ENCODE measurements at regions not wholly inside any gene's neighbourhood (a gene's known extent, or its start where the extent isn't known, plus 50 kb on each side); places are given as distances from the start of the nearest gene placed in this dataset.
A peak's percentile ranks its signal among the peaks of the same experiment; 100 is the strongest.

DNA sequence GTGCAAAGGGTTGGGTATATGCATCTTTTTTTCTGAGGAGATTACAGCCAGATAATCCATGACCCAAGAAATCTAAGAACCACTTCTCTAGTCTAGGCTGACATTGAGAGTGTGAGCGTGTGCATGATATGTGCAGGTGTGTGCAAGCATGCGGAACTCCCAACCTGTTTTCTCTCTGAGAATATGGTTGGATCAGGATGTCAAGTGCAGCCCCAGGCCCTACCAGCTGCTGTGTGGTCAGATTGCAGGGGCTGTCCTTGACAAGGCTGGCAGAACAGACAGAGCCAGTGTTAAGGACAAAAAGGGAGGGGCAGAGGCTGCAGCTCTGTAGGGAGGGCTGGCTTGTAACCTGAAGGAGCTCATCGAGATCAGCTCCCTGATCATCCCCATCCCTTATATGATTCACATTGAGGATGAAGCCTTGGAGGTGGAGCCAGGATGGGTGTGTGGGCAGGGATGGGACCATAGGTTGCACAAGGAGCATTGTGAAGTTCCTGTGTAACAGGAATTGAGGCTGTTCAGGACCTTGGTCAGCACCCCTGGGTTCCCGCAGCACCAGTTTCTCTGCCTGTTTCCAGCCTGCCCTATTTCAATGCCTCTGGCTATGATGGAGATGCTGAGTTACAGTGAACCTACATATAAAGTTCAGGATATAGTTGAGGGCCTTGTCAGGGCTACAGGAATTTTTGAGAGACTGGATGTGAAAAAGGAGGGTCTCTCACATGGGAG, 52.6 kb upstream of the ARAP3 start:
- TF ChIP-seq, protein P1, sequence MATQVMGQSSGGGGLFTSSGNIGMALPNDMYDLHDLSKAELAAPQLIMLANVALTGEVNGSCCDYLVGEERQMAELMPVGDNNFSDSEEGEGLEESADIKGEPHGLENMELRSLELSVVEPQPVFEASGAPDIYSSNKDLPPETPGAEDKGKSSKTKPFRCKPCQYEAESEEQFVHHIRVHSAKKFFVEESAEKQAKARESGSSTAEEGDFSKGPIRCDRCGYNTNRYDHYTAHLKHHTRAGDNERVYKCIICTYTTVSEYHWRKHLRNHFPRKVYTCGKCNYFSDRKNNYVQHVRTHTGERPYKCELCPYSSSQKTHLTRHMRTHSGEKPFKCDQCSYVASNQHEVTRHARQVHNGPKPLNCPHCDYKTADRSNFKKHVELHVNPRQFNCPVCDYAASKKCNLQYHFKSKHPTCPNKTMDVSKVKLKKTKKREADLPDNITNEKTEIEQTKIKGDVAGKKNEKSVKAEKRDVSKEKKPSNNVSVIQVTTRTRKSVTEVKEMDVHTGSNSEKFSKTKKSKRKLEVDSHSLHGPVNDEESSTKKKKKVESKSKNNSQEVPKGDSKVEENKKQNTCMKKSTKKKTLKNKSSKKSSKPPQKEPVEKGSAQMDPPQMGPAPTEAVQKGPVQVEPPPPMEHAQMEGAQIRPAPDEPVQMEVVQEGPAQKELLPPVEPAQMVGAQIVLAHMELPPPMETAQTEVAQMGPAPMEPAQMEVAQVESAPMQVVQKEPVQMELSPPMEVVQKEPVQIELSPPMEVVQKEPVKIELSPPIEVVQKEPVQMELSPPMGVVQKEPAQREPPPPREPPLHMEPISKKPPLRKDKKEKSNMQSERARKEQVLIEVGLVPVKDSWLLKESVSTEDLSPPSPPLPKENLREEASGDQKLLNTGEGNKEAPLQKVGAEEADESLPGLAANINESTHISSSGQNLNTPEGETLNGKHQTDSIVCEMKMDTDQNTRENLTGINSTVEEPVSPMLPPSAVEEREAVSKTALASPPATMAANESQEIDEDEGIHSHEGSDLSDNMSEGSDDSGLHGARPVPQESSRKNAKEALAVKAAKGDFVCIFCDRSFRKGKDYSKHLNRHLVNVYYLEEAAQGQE (IDR thresholded peaks at IDR 0.05; ENCODE audit: unreplicated experiment) = peak; percentile 97
- TF ChIP-seq, protein P2, sequence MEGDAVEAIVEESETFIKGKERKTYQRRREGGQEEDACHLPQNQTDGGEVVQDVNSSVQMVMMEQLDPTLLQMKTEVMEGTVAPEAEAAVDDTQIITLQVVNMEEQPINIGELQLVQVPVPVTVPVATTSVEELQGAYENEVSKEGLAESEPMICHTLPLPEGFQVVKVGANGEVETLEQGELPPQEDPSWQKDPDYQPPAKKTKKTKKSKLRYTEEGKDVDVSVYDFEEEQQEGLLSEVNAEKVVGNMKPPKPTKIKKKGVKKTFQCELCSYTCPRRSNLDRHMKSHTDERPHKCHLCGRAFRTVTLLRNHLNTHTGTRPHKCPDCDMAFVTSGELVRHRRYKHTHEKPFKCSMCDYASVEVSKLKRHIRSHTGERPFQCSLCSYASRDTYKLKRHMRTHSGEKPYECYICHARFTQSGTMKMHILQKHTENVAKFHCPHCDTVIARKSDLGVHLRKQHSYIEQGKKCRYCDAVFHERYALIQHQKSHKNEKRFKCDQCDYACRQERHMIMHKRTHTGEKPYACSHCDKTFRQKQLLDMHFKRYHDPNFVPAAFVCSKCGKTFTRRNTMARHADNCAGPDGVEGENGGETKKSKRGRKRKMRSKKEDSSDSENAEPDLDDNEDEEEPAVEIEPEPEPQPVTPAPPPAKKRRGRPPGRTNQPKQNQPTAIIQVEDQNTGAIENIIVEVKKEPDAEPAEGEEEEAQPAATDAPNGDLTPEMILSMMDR (conservative IDR thresholded peaks at IDR 0.05; ENCODE audit: low read depth in 2 of 2) = no peak
- TF ChIP-seq EZH2 (IDR thresholded peaks at IDR 0.05; ENCODE audit: low read depth, unreplicated experiment) (no peak), CREB1 (CRISPR knock-in tag; IDR thresholded peaks at IDR 0.05; ENCODE audit: low read depth) (no peak), POLR2AphosphoS5 (IDR thresholded peaks at IDR 0.05; ENCODE audit: low read depth) (no peak), JUNB (IDR thresholded peaks at IDR 0.05; ENCODE audit: unreplicated experiment) (no peak), STAT1 (IDR thresholded peaks at IDR 0.05; ENCODE audit: unreplicated experiment) (no peak), EZH2phosphoT487 (IDR thresholded peaks at IDR 0.05; ENCODE audit: unreplicated experiment) (no peak), ZNF331 (CRISPR knock-in tag; IDR thresholded peaks at IDR 0.05; ENCODE audit: low read depth) (no peak), ZNF114 (CRISPR knock-in tag; IDR thresholded peaks at IDR 0.05) (no peak), NANOG (IDR thresholded peaks at IDR 0.05; ENCODE audit: borderline replicate concordance) (no peak)
- TF ChIP-seq, protein P3, sequence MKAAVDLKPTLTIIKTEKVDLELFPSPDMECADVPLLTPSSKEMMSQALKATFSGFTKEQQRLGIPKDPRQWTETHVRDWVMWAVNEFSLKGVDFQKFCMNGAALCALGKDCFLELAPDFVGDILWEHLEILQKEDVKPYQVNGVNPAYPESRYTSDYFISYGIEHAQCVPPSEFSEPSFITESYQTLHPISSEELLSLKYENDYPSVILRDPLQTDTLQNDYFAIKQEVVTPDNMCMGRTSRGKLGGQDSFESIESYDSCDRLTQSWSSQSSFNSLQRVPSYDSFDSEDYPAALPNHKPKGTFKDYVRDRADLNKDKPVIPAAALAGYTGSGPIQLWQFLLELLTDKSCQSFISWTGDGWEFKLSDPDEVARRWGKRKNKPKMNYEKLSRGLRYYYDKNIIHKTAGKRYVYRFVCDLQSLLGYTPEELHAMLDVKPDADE (IDR thresholded peaks at IDR 0.05) = no peak
- TF ChIP-seq, protein P4, sequence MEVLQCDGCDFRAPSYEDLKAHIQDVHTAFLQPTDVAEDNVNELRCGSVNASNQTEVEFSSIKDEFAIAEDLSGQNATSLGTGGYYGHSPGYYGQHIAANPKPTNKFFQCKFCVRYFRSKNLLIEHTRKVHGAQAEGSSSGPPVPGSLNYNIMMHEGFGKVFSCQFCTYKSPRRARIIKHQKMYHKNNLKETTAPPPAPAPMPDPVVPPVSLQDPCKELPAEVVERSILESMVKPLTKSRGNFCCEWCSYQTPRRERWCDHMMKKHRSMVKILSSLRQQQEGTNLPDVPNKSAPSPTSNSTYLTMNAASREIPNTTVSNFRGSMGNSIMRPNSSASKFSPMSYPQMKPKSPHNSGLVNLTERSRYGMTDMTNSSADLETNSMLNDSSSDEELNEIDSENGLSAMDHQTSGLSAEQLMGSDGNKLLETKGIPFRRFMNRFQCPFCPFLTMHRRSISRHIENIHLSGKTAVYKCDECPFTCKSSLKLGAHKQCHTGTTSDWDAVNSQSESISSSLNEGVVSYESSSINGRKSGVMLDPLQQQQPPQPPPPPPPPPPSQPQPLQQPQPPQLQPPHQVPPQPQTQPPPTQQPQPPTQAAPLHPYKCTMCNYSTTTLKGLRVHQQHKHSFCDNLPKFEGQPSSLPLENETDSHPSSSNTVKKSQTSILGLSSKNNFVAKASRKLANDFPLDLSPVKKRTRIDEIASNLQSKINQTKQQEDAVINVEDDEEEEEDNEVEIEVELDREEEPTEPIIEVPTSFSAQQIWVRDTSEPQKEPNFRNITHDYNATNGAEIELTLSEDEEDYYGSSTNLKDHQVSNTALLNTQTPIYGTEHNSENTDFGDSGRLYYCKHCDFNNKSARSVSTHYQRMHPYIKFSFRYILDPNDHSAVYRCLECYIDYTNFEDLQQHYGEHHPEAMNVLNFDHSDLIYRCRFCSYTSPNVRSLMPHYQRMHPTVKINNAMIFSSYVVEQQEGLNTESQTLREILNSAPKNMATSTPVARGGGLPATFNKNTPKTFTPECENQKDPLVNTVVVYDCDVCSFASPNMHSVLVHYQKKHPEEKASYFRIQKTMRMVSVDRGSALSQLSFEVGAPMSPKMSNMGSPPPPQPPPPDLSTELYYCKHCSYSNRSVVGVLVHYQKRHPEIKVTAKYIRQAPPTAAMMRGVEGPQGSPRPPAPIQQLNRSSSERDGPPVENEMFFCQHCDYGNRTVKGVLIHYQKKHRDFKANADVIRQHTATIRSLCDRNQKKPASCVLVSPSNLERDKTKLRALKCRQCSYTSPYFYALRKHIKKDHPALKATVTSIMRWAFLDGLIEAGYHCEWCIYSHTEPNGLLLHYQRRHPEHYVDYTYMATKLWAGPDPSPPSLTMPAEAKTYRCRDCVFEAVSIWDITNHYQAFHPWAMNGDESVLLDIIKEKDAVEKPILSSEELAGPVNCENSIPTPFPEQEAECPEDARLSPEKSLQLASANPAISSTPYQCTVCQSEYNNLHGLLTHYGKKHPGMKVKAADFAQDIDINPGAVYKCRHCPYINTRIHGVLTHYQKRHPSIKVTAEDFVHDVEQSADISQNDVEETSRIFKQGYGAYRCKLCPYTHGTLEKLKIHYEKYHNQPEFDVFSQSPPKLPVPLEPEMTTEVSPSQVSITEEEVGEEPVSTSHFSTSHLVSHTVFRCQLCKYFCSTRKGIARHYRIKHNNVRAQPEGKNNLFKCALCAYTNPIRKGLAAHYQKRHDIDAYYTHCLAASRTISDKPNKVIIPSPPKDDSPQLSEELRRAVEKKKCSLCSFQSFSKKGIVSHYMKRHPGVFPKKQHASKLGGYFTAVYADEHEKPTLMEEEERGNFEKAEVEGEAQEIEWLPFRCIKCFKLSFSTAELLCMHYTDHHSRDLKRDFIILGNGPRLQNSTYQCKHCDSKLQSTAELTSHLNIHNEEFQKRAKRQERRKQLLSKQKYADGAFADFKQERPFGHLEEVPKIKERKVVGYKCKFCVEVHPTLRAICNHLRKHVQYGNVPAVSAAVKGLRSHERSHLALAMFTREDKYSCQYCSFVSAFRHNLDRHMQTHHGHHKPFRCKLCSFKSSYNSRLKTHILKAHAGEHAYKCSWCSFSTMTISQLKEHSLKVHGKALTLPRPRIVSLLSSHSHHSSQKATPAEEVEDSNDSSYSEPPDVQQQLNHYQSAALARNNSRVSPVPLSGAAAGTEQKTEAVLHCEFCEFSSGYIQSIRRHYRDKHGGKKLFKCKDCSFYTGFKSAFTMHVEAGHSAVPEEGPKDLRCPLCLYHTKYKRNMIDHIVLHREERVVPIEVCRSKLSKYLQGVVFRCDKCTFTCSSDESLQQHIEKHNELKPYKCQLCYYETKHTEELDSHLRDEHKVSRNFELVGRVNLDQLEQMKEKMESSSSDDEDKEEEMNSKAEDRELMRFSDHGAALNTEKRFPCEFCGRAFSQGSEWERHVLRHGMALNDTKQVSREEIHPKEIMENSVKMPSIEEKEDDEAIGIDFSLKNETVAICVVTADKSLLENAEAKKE (CRISPR knock-in tag; IDR thresholded peaks at IDR 0.05) = no peak

Data from GM23338 (cell line).